Osteoblast (primary cell): ENCODE measurements at regions not wholly inside any gene's neighbourhood (a gene's known extent, or its start where the extent isn't known, plus 50 kb on each side); places are given as distances from the start of the nearest gene placed in this dataset.

Source experiments
- DNase-seq: peaks from one replicate; pipeline ENCODE4 v3.0.0; 2011; ENCODE audit warnings: low spot score, mixed read lengths; ENCODE audit not compliant: insufficient read length; ENCODE audit errors: missing footprints
- H2AFZ ChIP-seq: 2 replicates; pipeline ENCODE4 v1.6.0; 2011; ENCODE audit warnings: mild to moderate bottlenecking, low read length
- H3K27ac ChIP-seq: 2 replicates; pipeline ENCODE4 v1.5.1; 2011; ENCODE audit warnings: mild to moderate bottlenecking, low read depth, low read length, moderate library complexity
- H3K27me3 ChIP-seq: 2 replicates; pipeline ENCODE4 v1.6.0; 2012; ENCODE audit warnings: mild to moderate bottlenecking, control low read depth, inconsistent platforms, low read length, moderate library complexity; ENCODE audit not compliant: insufficient read depth
- H3K36me3 ChIP-seq: 2 replicates; pipeline ENCODE4 v1.5.1; 2011; ENCODE audit warnings: mild to moderate bottlenecking, low read length, control low read depth, moderate library complexity; ENCODE audit not compliant: insufficient read depth
- H3K4me1 ChIP-seq: 2 replicates; pipeline ENCODE4 v1.5.1; 2011; ENCODE audit warnings: mild to moderate bottlenecking, low read length, control low read depth, moderate library complexity; ENCODE audit not compliant: insufficient read depth
- H3K4me2 ChIP-seq: 2 replicates; pipeline ENCODE4 v1.6.0; 2011; ENCODE audit warnings: mild to moderate bottlenecking, low read length; ENCODE audit not compliant: insufficient read depth
- H3K4me3 ChIP-seq: fragments of 200-600 bp; sonication (generic); 3 replicates; pipeline ENCODE4 v1.5.1; 2012; ENCODE audit warnings: mild to moderate bottlenecking, low read length, inconsistent platforms; ENCODE audit not compliant: insufficient read depth
- H3K79me2 ChIP-seq: 2 replicates; pipeline ENCODE4 v1.6.0; 2012; ENCODE audit warnings: mild to moderate bottlenecking, low read length, control low read depth, inconsistent platforms; ENCODE audit not compliant: insufficient read depth
- H3K9me3 ChIP-seq: 2 replicates; pipeline ENCODE4 v1.5.1; 2011; ENCODE audit warnings: low read depth, low read length, control low read depth
- H4K20me1 ChIP-seq: 2 replicates; pipeline ENCODE4 v1.6.0; 2012; ENCODE audit warnings: mild to moderate bottlenecking, low read length, control low read depth; ENCODE audit not compliant: insufficient read depth
- CTCF ChIP-seq: IDR thresholded peaks from 2 replicates; pipeline ENCODE4 v1.5.1; 2011; ENCODE audit warnings: mild to moderate bottlenecking, low read depth, low read length, moderate library complexity; ENCODE audit errors: extremely low read depth

DNA sequence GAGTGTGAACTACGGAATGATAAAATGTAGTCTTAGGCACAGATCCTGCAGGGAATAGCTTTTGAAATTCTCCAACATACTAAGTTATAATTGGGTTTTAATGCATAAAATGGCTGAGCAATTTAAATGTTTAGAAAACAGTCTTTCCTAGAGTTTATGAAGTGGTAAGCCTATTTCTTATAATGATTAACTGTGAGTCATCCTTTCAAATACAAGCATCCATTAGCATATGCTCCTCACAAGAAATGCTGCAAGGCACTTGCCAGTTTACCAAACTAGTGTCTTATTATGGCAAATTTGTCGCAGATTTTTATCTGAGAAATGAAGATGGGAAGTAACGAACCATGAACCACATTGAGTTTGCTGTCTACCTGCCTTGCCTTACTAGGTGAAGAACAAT lies 101.3 kb upstream of the ESRRG start:
- no peak for TF ChIP-seq CTCF
- Histone ChIP-seq H2AFZ (no peak overlapping the region), H3K36me3 (no peaks in the 10 kb centered on the region)

GRCh38 chr1:216823731-216824130 lies 100.5 kb upstream of the ESRRG start:
- TF ChIP-seq CTCF: no peak
- Histone ChIP-seq H3K79me2 (no peaks in the 10 kb centered on the region), H4K20me1 (no peaks in the 10 kb centered on the region), H3K4me2 (no peak overlapping the region), H3K36me3 (no peaks in the 10 kb centered on the region), H3K27ac (no peak overlapping the region), H3K9me3 (no peaks in the 10 kb centered on the region), H3K27me3 (no peaks in the 10 kb centered on the region), H2AFZ (no peak overlapping the region), H3K4me3 (no peak overlapping the region), H3K4me1 (no peaks in the 10 kb centered on the region)
- no peak for DNase-seq

More for the DNA sequence above, 101.3 kb upstream of the ESRRG start:
- Histone ChIP-seq H3K4me2 (no peak overlapping the region), H3K27me3 (no peaks in the 10 kb centered on the region), H4K20me1 (no peaks in the 10 kb centered on the region), H3K9me3 (no peaks in the 10 kb centered on the region), H3K79me2 (no peaks in the 10 kb centered on the region), H3K4me1 (no peaks in the 10 kb centered on the region), H3K27ac (no peak overlapping the region), H3K4me3 (no peak overlapping the region)
- no peak for DNase-seq

GRCh38 chr1:216822480-216822879 lies 99.3 kb upstream of the ESRRG start:
- no peak for TF ChIP-seq CTCF
- Histone ChIP-seq H3K36me3 (no peaks in the 10 kb centered on the region), H3K4me2 (no peak overlapping the region), H4K20me1 (no peaks in the 10 kb centered on the region), H2AFZ (no peak overlapping the region), H3K4me1 (no peaks in the 10 kb centered on the region), H3K79me2 (no peaks in the 10 kb centered on the region), H3K27me3 (no peaks in the 10 kb centered on the region), H3K27ac (no peak overlapping the region), H3K9me3 (no peaks in the 10 kb centered on the region), H3K4me3 (no peak overlapping the region)
- no peak for DNase-seq

GRCh38 chr1:216820345-216820744 lies 97.1 kb upstream of the ESRRG start:
- no peak for TF ChIP-seq CTCF

More at GRCh38 chr1:216820345-216820744, 97.1 kb upstream of the ESRRG start:
- Histone ChIP-seq H3K27me3 (no peaks in the 10 kb centered on the region), H3K27ac (no peak overlapping the region), H3K4me3 (no peak overlapping the region), H3K4me1 (no peaks in the 10 kb centered on the region), H3K79me2 (no peaks in the 10 kb centered on the region), H4K20me1 (no peaks in the 10 kb centered on the region), H3K36me3 (no peaks in the 10 kb centered on the region), H3K4me2 (no peak overlapping the region), H3K9me3 (no peaks in the 10 kb centered on the region), H2AFZ (no peak overlapping the region)
- no peak for DNase-seq
